KOPT-K1 (cell line): ENCODE measurements at regions not wholly inside any gene's neighbourhood (a gene's known extent, or its start where the extent isn't known, plus 50 kb on each side); places are given as distances from the start of the nearest gene placed in this dataset.

ENCODE experiments used
- H3K27ac ChIP-seq: fragments of 200-600 bp; sonication (generic); 2 replicates; pipeline ENCODE4 v1.5.1; 2016; ENCODE audit warnings: antibody characterized with exemption, mild to moderate bottlenecking, low read depth, low read length; ENCODE audit not compliant: poor library complexity, severe bottlenecking
- H3K36me3 ChIP-seq: fragments of 200-600 bp; sonication (generic); 2 replicates; pipeline ENCODE4 v1.5.1; 2017; ENCODE audit warnings: antibody characterized with exemption, mild to moderate bottlenecking, low read length, moderate library complexity; ENCODE audit not compliant: insufficient read depth
- H3K9me3 ChIP-seq: fragments of 200-600 bp; sonication (generic); 2 replicates; pipeline ENCODE4 v1.5.1; 2017; ENCODE audit warnings: antibody characterized with exemption, low read length, mild to moderate bottlenecking; ENCODE audit not compliant: insufficient read depth, poor library complexity, severe bottlenecking

DNA sequence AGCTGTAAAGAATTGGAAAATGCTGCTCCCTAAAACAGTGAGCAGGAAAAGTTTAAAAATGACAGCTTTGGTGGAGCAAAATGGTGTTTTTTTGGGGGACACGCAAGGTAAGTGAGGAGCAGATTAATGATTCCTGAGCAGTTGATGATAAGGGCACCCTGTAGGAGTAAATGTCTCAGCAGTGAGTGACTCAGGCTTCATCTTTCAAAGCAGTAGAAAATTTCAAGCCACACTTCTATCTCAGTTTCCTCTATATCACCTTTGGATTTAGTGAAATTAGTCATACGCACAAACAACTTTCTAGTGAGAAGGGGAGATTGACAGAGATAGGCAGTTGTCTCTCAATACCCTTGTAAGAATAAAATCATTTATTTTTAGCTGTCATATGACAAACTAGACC, 709.0 kb upstream of the FAM98A start:
- H3K36me3 ChIP-seq: no peaks in the 10 kb centered on the region
- H3K27ac ChIP-seq: no peak overlapping the region
- no peaks in the 10 kb centered on the region for H3K9me3 ChIP-seq

GRCh38 chr2:34307636-34308035, 708.5 kb upstream of the FAM98A start:
- Histone ChIP-seq H3K36me3 (no peaks in the 10 kb centered on the region), H3K9me3 (no peaks in the 10 kb centered on the region), H3K27ac (no peak overlapping the region)

- no peaks in the 10 kb centered on the region for H3K36me3 ChIP-seq
- no peak overlapping the region for H3K27ac ChIP-seq
- no peaks in the 10 kb centered on the region for H3K9me3 ChIP-seq
Observed at GRCh38 chr2:34306745-34307144, 707.6 kb upstream of the FAM98A start.

GRCh38 chr2:34305587-34305986, 706.5 kb upstream of the FAM98A start:
- no peaks in the 10 kb centered on the region for H3K9me3 ChIP-seq
- H3K36me3 ChIP-seq: no peaks in the 10 kb centered on the region
- H3K27ac ChIP-seq: no peak overlapping the region

- no peak overlapping the region for H3K27ac ChIP-seq
- no peaks in the 10 kb centered on the region for H3K9me3 ChIP-seq
- H3K36me3 ChIP-seq: no peaks in the 10 kb centered on the region
Observed at GRCh38 chr2:34294961-34295360, 695.9 kb upstream of the FAM98A start.

DNA sequence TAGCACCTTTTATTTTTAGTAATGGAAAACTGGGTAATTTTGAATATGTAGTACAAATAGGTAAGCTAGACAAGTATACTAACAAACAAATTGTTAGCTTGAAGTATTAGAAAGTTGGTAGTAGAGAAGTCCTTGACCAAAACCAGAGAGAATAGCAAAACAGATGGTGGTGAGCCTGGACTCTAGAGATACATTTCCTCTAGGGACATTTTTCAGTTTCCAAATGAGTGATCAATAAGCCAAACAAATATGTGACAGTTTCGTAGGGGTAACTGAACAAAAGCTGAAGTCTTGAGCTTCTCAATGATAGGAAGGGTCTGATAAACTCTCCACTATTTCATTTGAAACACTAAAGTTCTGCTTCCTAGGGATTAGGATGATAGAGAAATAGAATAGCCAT, 692.0 kb upstream of the FAM98A start:
- Histone ChIP-seq H3K27ac (no peak overlapping the region), H3K9me3 (no peaks in the 10 kb centered on the region), H3K36me3 (no peaks in the 10 kb centered on the region)

- Histone ChIP-seq H3K9me3 (no peaks in the 10 kb centered on the region), H3K27ac (no peak overlapping the region), H3K36me3 (no peaks in the 10 kb centered on the region)
Observed at GRCh38 chr2:34288016-34288415, 688.9 kb upstream of the FAM98A start.

GRCh38 chr2:34280606-34281005, 681.5 kb upstream of the FAM98A start:
- Histone ChIP-seq H3K36me3 (no peaks in the 10 kb centered on the region), H3K9me3 (no peaks in the 10 kb centered on the region), H3K27ac (no peak overlapping the region)

- Histone ChIP-seq H3K36me3 (no peaks in the 10 kb centered on the region), H3K27ac (no peak overlapping the region)
Observed at GRCh38 chr2:34266908-34267697, 668.0 kb upstream of the FAM98A start.

GRCh38 chr2:34261701-34262100, 662.6 kb upstream of the FAM98A start:
- no peak overlapping the region for H3K27ac ChIP-seq
- H3K9me3 ChIP-seq: no peaks in the 10 kb centered on the region

More at GRCh38 chr2:34266908-34267697, 668.0 kb upstream of the FAM98A start:
- no peaks in the 10 kb centered on the region for H3K9me3 ChIP-seq

GRCh38 chr2:34254272-34254878, 655.3 kb upstream of the FAM98A start:
- no peaks in the 10 kb centered on the region for H3K9me3 ChIP-seq

More at GRCh38 chr2:34261701-34262100, 662.6 kb upstream of the FAM98A start:
- H3K36me3 ChIP-seq: no peaks in the 10 kb centered on the region

DNA sequence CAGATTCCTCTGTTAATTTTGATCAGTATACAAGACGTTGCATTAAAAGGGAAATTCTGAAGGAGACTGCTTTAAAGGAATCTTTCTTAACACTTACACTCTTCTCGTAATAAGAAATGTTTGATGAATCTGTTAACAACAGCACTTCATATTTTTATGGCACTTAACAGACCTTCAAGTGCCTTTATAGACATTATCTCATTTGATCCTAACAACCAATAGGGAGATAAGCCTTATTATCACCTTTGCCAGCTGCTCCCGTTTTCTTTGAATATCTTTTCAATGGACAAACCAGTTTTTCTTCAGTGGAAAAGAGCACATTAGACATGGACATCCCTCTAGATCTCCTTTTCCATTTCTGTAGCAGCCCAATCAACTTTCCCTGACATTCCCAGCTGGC, 653.0 kb upstream of the FAM98A start:
- Histone ChIP-seq H3K27ac (no peak overlapping the region), H3K36me3 (no peaks in the 10 kb centered on the region), H3K9me3 (no peaks in the 10 kb centered on the region)

More at GRCh38 chr2:34254272-34254878, 655.3 kb upstream of the FAM98A start:
- H3K27ac ChIP-seq: no peak overlapping the region
- H3K36me3 ChIP-seq: no peaks in the 10 kb centered on the region

DNA sequence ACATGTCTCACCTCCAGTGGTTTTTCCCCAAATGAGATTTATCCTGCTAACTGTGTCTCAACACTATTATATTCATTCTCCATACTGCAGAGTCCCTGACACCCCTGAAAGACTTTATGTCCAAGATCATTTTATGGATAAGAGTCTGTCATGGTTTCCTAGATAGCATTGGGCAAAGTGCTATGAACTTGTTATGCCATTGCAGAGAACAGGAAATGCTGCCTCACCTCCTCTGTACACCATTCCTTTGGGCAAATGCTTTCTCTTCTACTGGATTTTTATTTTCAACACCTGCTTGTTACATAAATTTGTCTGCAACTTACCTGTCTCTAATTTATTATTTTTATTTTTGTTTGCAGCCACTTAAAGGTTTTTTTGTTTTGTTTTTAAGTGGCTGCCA, 652.5 kb upstream of the FAM98A start:
- H3K9me3 ChIP-seq: no peaks in the 10 kb centered on the region
- H3K36me3 ChIP-seq: no peaks in the 10 kb centered on the region
- no peak overlapping the region for H3K27ac ChIP-seq

DNA sequence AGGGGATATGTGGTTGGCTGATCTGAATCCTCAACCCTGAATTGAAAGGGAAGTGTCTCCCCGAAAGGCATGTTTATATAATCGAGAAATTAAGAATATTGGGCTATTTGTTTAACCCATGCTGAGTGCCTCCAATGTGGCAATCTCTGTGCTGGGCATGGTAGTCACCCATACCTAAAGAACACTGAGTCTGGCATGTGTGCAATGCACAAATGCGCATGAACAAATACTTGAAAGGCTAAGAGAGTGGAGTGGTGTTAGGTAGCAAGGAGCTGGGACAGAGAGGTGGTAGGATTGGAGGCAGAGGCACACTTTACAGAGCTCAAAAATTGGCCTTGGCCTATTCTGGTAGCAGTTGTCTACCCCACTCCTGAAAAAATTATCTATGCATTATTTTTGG, 645.1 kb upstream of the FAM98A start:
- Histone ChIP-seq H3K9me3 (no peaks in the 10 kb centered on the region), H3K27ac (no peak overlapping the region), H3K36me3 (no peaks in the 10 kb centered on the region)

DNA sequence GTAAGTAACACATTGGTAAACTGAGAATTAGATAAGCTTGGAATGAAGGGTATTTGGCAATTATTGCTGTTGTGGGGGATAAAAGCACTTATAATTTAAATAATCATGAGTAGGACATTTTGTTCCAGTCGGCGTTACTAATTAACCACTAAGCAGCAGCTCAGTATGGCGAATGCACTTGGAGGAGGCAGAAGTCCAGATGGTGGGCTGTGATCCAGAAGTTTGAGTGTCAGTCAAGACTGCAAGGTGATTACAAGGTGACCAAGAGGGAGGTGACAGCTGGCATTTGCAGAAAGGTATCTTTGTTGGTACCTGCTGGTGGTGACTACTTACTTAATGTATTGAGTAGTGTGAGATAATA, 643.6 kb upstream of the FAM98A start:
- no peaks in the 10 kb centered on the region for H3K36me3 ChIP-seq
- no peaks in the 10 kb centered on the region for H3K9me3 ChIP-seq
- H3K27ac ChIP-seq: no peak overlapping the region
